Psoas muscle (tissue), 7 donors: ENCODE measurements at regions not wholly inside any gene's neighbourhood (a gene's known extent, or its start where the extent isn't known, plus 50 kb on each side); places are given as distances from the start of the nearest gene placed in this dataset.
A peak's percentile ranks its signal among the peaks of the same experiment; 100 is the strongest.

Source experiments
- ATAC-seq, 4 donors: fragments of 200-7000 bp; cut with Tn5 transposase; one replicate each; pipeline ENCODE4 v1.9.1; 2020; ENCODE audit warnings: moderate library complexity in 3 of 4, mild to moderate bottlenecking in 2 of 4
- DNase-seq, 2 donors: peaks; one replicate each; pipeline ENCODE4 v3.0.0-alpha.2; 2020
- H3K27ac ChIP-seq: fragments of 200-600 bp; one replicate; pipeline ENCODE4 v1.8.0; 2022
- H3K27me3 ChIP-seq, 3 donors: fragments of 200-600 bp in 1 of 3; one replicate each; pipeline versions ENCODE4 v1.6.1 to v1.8.0; 2013 to 2022; ENCODE audit warnings: low read length in 2 of 3, mild to moderate bottlenecking in 2 of 3, moderate library complexity in 1 of 3; ENCODE audit not compliant: insufficient read depth in 3 of 3
- H3K36me3 ChIP-seq, 2 donors: fragments of 200-600 bp in 1 of 2; one replicate each; pipeline versions ENCODE4 v1.6.1 to v1.8.0; 2013 to 2022; ENCODE audit warnings: low read depth in 1 of 2, mild to moderate bottlenecking in 1 of 2, moderate library complexity in 1 of 2; ENCODE audit not compliant: insufficient read depth in 1 of 2
- H3K4me1 ChIP-seq: fragments of 200-600 bp; one replicate; pipeline ENCODE4 v1.8.0; 2022
- H3K4me3 ChIP-seq: fragments of 200-600 bp; one replicate; pipeline ENCODE4 v1.8.0; 2022; ENCODE audit warnings: mild to moderate bottlenecking
- H3K9me3 ChIP-seq: fragments of 200-600 bp; one replicate; pipeline ENCODE4 v1.8.0; 2022
- CTCF ChIP-seq: fragments of 200-600 bp; IDR thresholded peaks from one replicate; pipeline ENCODE4 v1.8.0; 2022; ENCODE audit warnings: antibody characterized with exemption
- WGBS, 3 donors: extraction: QIAGEN DNeasy Blood & Tissue Kit; methylation state at CpG; one replicate each; pipeline versions ENCODE4 v1.1.6 to v1.1.7; 2013; 5-methylcytosine and 5-hydroxymethylcytosine counted together
- intact Hi-C, 2 donors: fragments of 100-400 bp; cut with DNase I; formaldehyde crosslinking; loops; one replicate each; pipeline versions ENCODE4 v1.11.0 to v1.14.2; 2022
- donor health status: healthy with polysubstance abuse.
- donor health status: DM: no; HTN: no; CAD: no; lungs with moderate emphysema.
- donor health status: Bipolar disorder and iron deficiency.
- donor health status: healthy.
- donor health status: DM: yes; HTN: yes; CAD: no.
- donor health status: DM: no; HTN: no; CAD: no.
- donor health status: DM: yes; HTN: yes; CAD: no.

GRCh38 chr11:15824060-15824459 lies 532.3 kb downstream of the SOX6 start:
- H3K9me3 ChIP-seq = no peaks in the 10 kb centered on the region
- 92 to 95% (median 93%) methylated on average over 1 of the region's 1 CpG for WGBS, 3 donors
- intact Hi-C loops = no loop called here
- H3K4me1 ChIP-seq = peaks cover 16% of the 10 kb centered on the region
- no peak for DNase-seq
- no peak for TF ChIP-seq CTCF
- H3K4me3 ChIP-seq = no peak overlapping the region
- H3K36me3 ChIP-seq = no peaks in the 10 kb centered on the region
- ATAC-seq = no peak
- no peak overlapping the region for H3K27ac ChIP-seq
- no peaks in the 10 kb centered on the region for H3K27me3 ChIP-seq

GRCh38 chr11:15825976-15826650 lies 530.2 kb downstream of the SOX6 start:
- intact Hi-C loops = no loop called here
- no peak for DNase-seq
- Histone ChIP-seq H3K27ac (no peak overlapping the region), H3K36me3 (no peaks in the 10 kb centered on the region), H3K4me3 (no peak overlapping the region), H3K27me3 (no peaks in the 10 kb centered on the region), H3K9me3 (no peaks in the 10 kb centered on the region), H3K4me1 (peaks cover 14% of the 10 kb centered on the region)
- TF ChIP-seq CTCF = no peak
- 77 to 84% (median 83%) methylated on average over 7 of the region's 7 CpGs for WGBS, 3 donors
- ATAC-seq = no peak

DNA sequence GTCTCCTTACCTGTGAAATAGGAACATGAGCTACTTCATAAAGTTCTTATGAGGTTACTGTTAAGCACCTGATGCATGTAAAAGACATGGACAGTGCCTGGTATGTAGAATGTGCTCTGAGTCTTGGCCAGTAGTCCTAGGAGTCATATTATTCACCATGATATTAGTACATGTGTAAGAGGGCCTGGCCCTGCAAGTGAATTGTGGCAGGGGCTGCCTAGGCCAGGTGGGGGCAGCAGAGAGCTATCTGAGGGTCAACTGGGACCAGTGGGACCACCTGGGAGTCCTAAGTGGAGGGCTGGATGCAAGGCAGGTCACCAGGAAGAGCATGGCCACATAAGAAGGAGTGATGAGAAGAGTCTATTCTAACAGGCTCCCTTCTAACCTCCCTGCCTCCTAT lies 529.5 kb downstream of the SOX6 start:
- intact Hi-C loops = no loop called here
- peak; percentile 43 to 80 (median 70) for ATAC-seq

DNA sequence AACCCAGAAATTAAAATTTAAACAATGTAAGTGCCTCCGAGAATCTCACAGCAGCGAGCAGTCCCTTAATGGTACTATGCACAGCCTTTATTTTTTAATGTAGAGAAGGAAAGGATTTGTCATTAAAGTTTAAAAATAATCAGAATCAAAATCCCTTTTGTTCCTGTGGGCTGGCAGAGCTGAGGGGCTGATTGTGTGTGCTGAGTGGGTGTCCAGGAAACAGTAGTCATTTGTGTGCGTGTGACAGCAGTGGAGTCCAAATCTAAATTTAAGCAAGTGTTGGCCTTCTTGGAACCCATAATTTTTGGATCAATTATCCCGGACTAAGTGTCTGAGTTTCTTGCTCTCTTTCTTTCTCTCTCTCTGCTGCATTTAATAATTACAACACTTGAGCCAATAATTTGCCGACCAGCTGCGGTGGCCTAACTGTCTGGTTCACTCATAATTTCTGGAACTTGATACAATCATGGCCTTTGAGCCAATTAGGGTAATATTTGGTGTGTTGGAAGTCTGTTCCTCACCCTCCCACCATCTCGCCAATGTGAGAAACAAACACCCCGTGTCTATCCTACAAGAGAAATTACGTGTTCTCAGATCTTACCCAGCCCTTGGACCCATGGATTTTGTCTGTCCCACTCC lies 528.0 kb downstream of the SOX6 start:
- DNase-seq = no peak
- H3K4me1 ChIP-seq = peaks cover 14% of the 10 kb centered on the region
- H3K9me3 ChIP-seq = no peaks in the 10 kb centered on the region
- WGBS, 3 donors = 32 to 35% (median 34%) methylated on average over 9 of the region's 9 CpGs
- ATAC-seq = peak in 2 of 4 donors; percentile 22 to 43
- TF ChIP-seq CTCF = no peak
- intact Hi-C loops = no loop called here
- no peak overlapping the region for H3K27ac ChIP-seq
- no peaks in the 10 kb centered on the region for H3K27me3 ChIP-seq
- no peak overlapping the region for H3K4me3 ChIP-seq
- no peaks in the 10 kb centered on the region for H3K36me3 ChIP-seq

More for the DNA sequence above, 529.5 kb downstream of the SOX6 start:
- Histone ChIP-seq H3K4me3 (no peak overlapping the region), H3K4me1 (peaks cover 14% of the 10 kb centered on the region), H3K27ac (no peak overlapping the region), H3K36me3 (no peaks in the 10 kb centered on the region), H3K27me3 (no peaks in the 10 kb centered on the region), H3K9me3 (no peaks in the 10 kb centered on the region)
- TF ChIP-seq CTCF = peak; percentile 50
- DNase-seq = peak; percentile 33 to 64
